DND-41 (cell line): ENCODE measurements at regions not wholly inside any gene's neighbourhood (a gene's known extent, or its start where the extent isn't known, plus 50 kb on each side); places are given as distances from the start of the nearest gene placed in this dataset.

Source experiments
- ATAC-seq: fragments of 200-7000 bp; cut with Tn5 transposase; 3 replicates; pipeline ENCODE4 v1.9.1; 2021; ENCODE audit warnings: low read depth; ENCODE audit not compliant: insufficient read depth
- DNase-seq: peaks from one replicate; pipeline ENCODE4 v3.0.0-alpha.2; 2020
- H2AFZ ChIP-seq: 2 replicates; pipeline ENCODE4 v1.6.0; 2012; ENCODE audit warnings: low read depth, low read length
- H3K27ac ChIP-seq: 2 replicates; pipeline ENCODE4 v1.5.1; 2012; ENCODE audit warnings: low read length, inconsistent platforms
- H3K27me3 ChIP-seq: fragments of 200-600 bp; sonication (generic); 2 replicates; pipeline ENCODE4 v1.6.0; 2012; ENCODE audit warnings: low read length, mild to moderate bottlenecking, inconsistent platforms; ENCODE audit not compliant: insufficient read depth, poor library complexity
- H3K36me3 ChIP-seq: 2 replicates; pipeline ENCODE4 v1.5.1; 2012; ENCODE audit warnings: low read length, inconsistent platforms; ENCODE audit not compliant: insufficient read depth
- H3K4me1 ChIP-seq: 2 replicates; pipeline ENCODE4 v1.5.1; 2012; ENCODE audit warnings: mild to moderate bottlenecking, low read length; ENCODE audit not compliant: insufficient read depth
- H3K4me2 ChIP-seq: 2 replicates; pipeline ENCODE4 v1.6.0; 2012; ENCODE audit warnings: mild to moderate bottlenecking, moderate library complexity, low read length, inconsistent platforms; ENCODE audit not compliant: insufficient read depth
- H3K4me3 ChIP-seq, 2 experiments: fragments of 200-600 bp in 1 of 2; shearing (Covaris generic) in 1 of 2; 2 replicates each; pipeline ENCODE4 v1.5.1; 2012 to 2016; ENCODE audit warnings: inconsistent platforms in 2 of 2, low read length in 2 of 2, mild to moderate bottlenecking in 2 of 2, low read depth in 1 of 2, moderate library complexity in 1 of 2
- H3K79me2 ChIP-seq: 2 replicates; pipeline ENCODE4 v1.6.0; 2012; ENCODE audit warnings: low read length, inconsistent platforms; ENCODE audit not compliant: insufficient read depth
- H3K9ac ChIP-seq: 2 replicates; pipeline ENCODE4 v1.6.0; 2012; ENCODE audit warnings: low read depth, mild to moderate bottlenecking, inconsistent platforms, low read length, moderate library complexity
- H3K9me3 ChIP-seq: 2 replicates; pipeline ENCODE4 v1.5.1; 2012; ENCODE audit warnings: low read length, moderate library complexity, mild to moderate bottlenecking, inconsistent platforms; ENCODE audit not compliant: insufficient read depth, severe bottlenecking
- H4K20me1 ChIP-seq: 2 replicates; pipeline ENCODE4 v1.6.0; 2012; ENCODE audit warnings: low read length; ENCODE audit not compliant: insufficient read depth
- CTCF ChIP-seq: IDR thresholded peaks from 2 replicates; pipeline ENCODE4 v1.5.1; 2012; ENCODE audit warnings: borderline replicate concordance, low read length, moderate library complexity, mild to moderate bottlenecking; ENCODE audit not compliant: poor library complexity, severe bottlenecking; ENCODE audit errors: extremely low read depth
- EZH2 ChIP-seq: IDR thresholded peaks from 3 replicates; pipeline ENCODE4 v1.6.1; 2012; ENCODE audit warnings: borderline replicate concordance, low read depth, mild to moderate bottlenecking, moderate library complexity, low read length, inconsistent platforms; ENCODE audit not compliant: severe bottlenecking

- peak overlapping the region; percentile 59 for H3K27ac ChIP-seq
- no peak overlapping the region for H3K4me2 ChIP-seq
- H3K27me3 ChIP-seq = no peaks in the 10 kb centered on the region
- no peak overlapping the region for H2AFZ ChIP-seq
- no peaks in the 10 kb centered on the region for H3K79me2 ChIP-seq
- H4K20me1 ChIP-seq = no peaks in the 10 kb centered on the region
- H3K36me3 ChIP-seq = no peaks in the 10 kb centered on the region
- no peak for TF ChIP-seq EZH2
- TF ChIP-seq CTCF = no peak
- H3K4me3 ChIP-seq = no peak overlapping the region
- ATAC-seq = no peak
- peaks cover 53% of the 10 kb centered on the region for H3K4me1 ChIP-seq
- H3K9ac ChIP-seq = peak overlapping the region; percentile 29; the same call in 1 of the 2 replicates
- H3K9me3 ChIP-seq = no peaks in the 10 kb centered on the region
- no peak for DNase-seq
These were observed 437.2 kb upstream of the HS6ST1 start for GRCh38 chr2:128755695-128756364.

- Histone ChIP-seq H3K79me2 (no peaks in the 10 kb centered on the region), H4K20me1 (no peaks in the 10 kb centered on the region), H3K4me3 (no peak overlapping the region), H3K9me3 (no peaks in the 10 kb centered on the region), H2AFZ (no peak overlapping the region), H3K4me1 (peaks cover 49% of the 10 kb centered on the region), H3K9ac (no peak overlapping the region), H3K36me3 (no peaks in the 10 kb centered on the region), H3K4me2 (no peak overlapping the region), H3K27ac (peak overlapping the region; percentile 23), H3K27me3 (no peaks in the 10 kb centered on the region)
- ATAC-seq (no peak), DNase-seq (no peak)
- no peak for TF ChIP-seq CTCF
- TF ChIP-seq EZH2 = no peak
These were observed 437.7 kb upstream of the HS6ST1 start for GRCh38 chr2:128756365-128756717.

- ATAC-seq = peak; percentile 49; the same call in 1 of the 3 replicates
- no peaks in the 10 kb centered on the region for H3K79me2 ChIP-seq
- TF ChIP-seq CTCF (no peak), EZH2 (no peak)
- no peak overlapping the region for H3K4me2 ChIP-seq
- no peaks in the 10 kb centered on the region for H3K27me3 ChIP-seq
- no peak overlapping the region for H3K4me3 ChIP-seq
- H3K9me3 ChIP-seq = no peaks in the 10 kb centered on the region
- no peak overlapping the region for H3K9ac ChIP-seq
- no peaks in the 10 kb centered on the region for H3K36me3 ChIP-seq
- no peak overlapping the region for H3K27ac ChIP-seq
- H2AFZ ChIP-seq = no peak overlapping the region
- H4K20me1 ChIP-seq = no peaks in the 10 kb centered on the region
- peaks cover 8% of the 10 kb centered on the region for H3K4me1 ChIP-seq
- DNase-seq = peak; percentile 58
These were observed 447.1 kb upstream of the HS6ST1 start for GRCh38 chr2:128765811-128766210.

GRCh38 chr2:128768041-128768440 is 449.4 kb upstream of the HS6ST1 start:
- Histone ChIP-seq H2AFZ (no peak overlapping the region), H4K20me1 (no peaks in the 10 kb centered on the region), H3K9me3 (no peaks in the 10 kb centered on the region), H3K36me3 (no peaks in the 10 kb centered on the region), H3K4me1 (peaks cover 8% of the 10 kb centered on the region), H3K4me3 (no peak overlapping the region), H3K4me2 (no peak overlapping the region), H3K9ac (no peak overlapping the region), H3K27me3 (no peaks in the 10 kb centered on the region), H3K27ac (no peak overlapping the region), H3K79me2 (no peaks in the 10 kb centered on the region)
- ATAC-seq = no peak
- TF ChIP-seq CTCF (no peak), EZH2 (no peak)
- no peak for DNase-seq
